ENCODE measurements at regions not wholly inside any gene's neighbourhood (a gene's known extent, or its start where the extent isn't known, plus 50 kb on each side); places are given as distances from the start of the nearest gene placed in this dataset.

GRCh38 chr20:50425076-50425475 is 85.1 kb upstream of the PTPN1 start:
- intact Hi-C loops (cut with DNase I; ENCODE audit: low total_unique reads) = no loop called here
- peaks cover 47 to 50% of the 10 kb centered on the region in 2 donors for H3K4me1 ChIP-seq
- H3K27me3 ChIP-seq = no peaks in the 10 kb centered on the region
- no peak for ATAC-seq
- in situ Hi-C loops (cut with MboI; ENCODE audit: low sequenced_read_pairs in 4 of 4) = no loop called here
- H3K9me3 ChIP-seq = peaks cover 0 to 4% (median 0%) of the 10 kb centered on the region in 3 donors
- H3K36me3 ChIP-seq = no peaks in the 10 kb centered on the region
- H3K27ac ChIP-seq = peak overlapping the region in 3 of 4 donors; percentile 7 to 99 (median 89)
- DNase-seq = peak in 1 of 2 donors; percentile 67
- TF ChIP-seq CTCF (IDR thresholded peaks at IDR 0.05 in 4 of 5, conservative IDR thresholded peaks at IDR 0.05 in 1 of 5) = no peak
- no peak for TF ChIP-seq POLR2A (IDR thresholded peaks at IDR 0.05)
- H3K4me3 ChIP-seq = no peak overlapping the region

- TF ChIP-seq CTCF (IDR thresholded peaks at IDR 0.05 in 4 of 5, conservative IDR thresholded peaks at IDR 0.05 in 1 of 5) (no peak), POLR2A (IDR thresholded peaks at IDR 0.05) (no peak)
- no peaks in the 10 kb centered on the region for H3K27me3 ChIP-seq
- peak in 1 of 2 donors; percentile 49 for DNase-seq
- ATAC-seq = peak; percentile 9 to 24
- no peak overlapping the region for H3K4me3 ChIP-seq
- peaks cover 45 to 47% of the 10 kb centered on the region in 2 donors for H3K4me1 ChIP-seq
- no peaks in the 10 kb centered on the region for H3K36me3 ChIP-seq
- H3K27ac ChIP-seq = peak overlapping the region; percentile 83 to 99 (median 88)
- intact Hi-C loops (cut with DNase I; ENCODE audit: low total_unique reads) (no loop called here), in situ Hi-C loops (cut with MboI; ENCODE audit: low sequenced_read_pairs in 4 of 4) (no loop called here)
- no peaks in the 10 kb centered on the region for H3K9me3 ChIP-seq
These were observed 83.1 kb upstream of the PTPN1 start for GRCh38 chr20:50426866-50427718.

- ATAC-seq (peak; percentile 86 to 88), DNase-seq (peak; percentile 91 to 96)
- in situ Hi-C loops (cut with MboI; ENCODE audit: low sequenced_read_pairs in 4 of 4) = no loop called here
- peak overlapping the region; percentile 83 to 99 (median 88) for H3K27ac ChIP-seq
- no peaks in the 10 kb centered on the region for H3K36me3 ChIP-seq
- peaks cover 39 to 43% of the 10 kb centered on the region in 2 donors for H3K4me1 ChIP-seq
- intact Hi-C loops (cut with DNase I; ENCODE audit: low total_unique reads) = loop anchor here (2.0 kb wide), 1 partner anchor 27 kb away; no protein-coding TSS in a partner anchor
- no peaks in the 10 kb centered on the region for H3K27me3 ChIP-seq
- H3K4me3 ChIP-seq = no peak overlapping the region
- no peak for TF ChIP-seq CTCF (IDR thresholded peaks at IDR 0.05 in 4 of 5, conservative IDR thresholded peaks at IDR 0.05 in 1 of 5)
- peak; percentile 69 to 71 for TF ChIP-seq POLR2A (IDR thresholded peaks at IDR 0.05)
- no peaks in the 10 kb centered on the region for H3K9me3 ChIP-seq
These were observed 82.5 kb upstream of the PTPN1 start for GRCh38 chr20:50427719-50428083.

GRCh38 chr20:50428097-50428828 is 81.9 kb upstream of the PTPN1 start:
- intact Hi-C loops (cut with DNase I; ENCODE audit: low total_unique reads) = loop anchor here (2.0 kb wide), 1 partner anchor 27 kb away; no protein-coding TSS in a partner anchor
- in situ Hi-C loops (cut with MboI; ENCODE audit: low sequenced_read_pairs in 4 of 4) = no loop called here
- DNase-seq = no peak
- TF ChIP-seq POLR2A (IDR thresholded peaks at IDR 0.05) (no peak), CTCF (IDR thresholded peaks at IDR 0.05 in 4 of 5, conservative IDR thresholded peaks at IDR 0.05 in 1 of 5) (no peak)
- Histone ChIP-seq H3K36me3 (no peaks in the 10 kb centered on the region), H3K4me3 (no peak overlapping the region), H3K27me3 (no peaks in the 10 kb centered on the region), H3K27ac (peak overlapping the region; percentile 83 to 99 (median 88)), H3K4me1 (peaks cover 37 to 41% of the 10 kb centered on the region in 2 donors), H3K9me3 (no peaks in the 10 kb centered on the region)
- peak in 1 of 2 donors; percentile 17 for ATAC-seq

All from gastrocnemius medialis (tissue), 4 donors.